H1 (cell line): ENCODE measurements at regions not wholly inside any gene's neighbourhood (a gene's known extent, or its start where the extent isn't known, plus 50 kb on each side); places are given as distances from the start of the nearest gene placed in this dataset.

Experiments
- CTBP2 ChIP-seq: IDR thresholded peaks from 2 replicates; pipeline ENCODE4 v1.7.0; 2011; ENCODE audit warnings: borderline replicate concordance, mild to moderate bottlenecking, moderate library complexity, mixed read lengths, low read length; ENCODE audit not compliant: insufficient read depth, insufficient read length
- KDM5A ChIP-seq: fragments of 200-600 bp; IDR thresholded peaks from 2 replicates; pipeline ENCODE4 v1.7.1; 2012; ENCODE audit warnings: mild to moderate bottlenecking, low read length, inconsistent platforms, mixed read lengths
- RBBP5 ChIP-seq: IDR thresholded peaks from 2 replicates; pipeline ENCODE4 v1.7.1; 2012; ENCODE audit warnings: low read depth, mild to moderate bottlenecking, inconsistent platforms, low read length, moderate library complexity, borderline replicate concordance
- RNF2 ChIP-seq: fragments of 200-900, 300-1000 bp; sonication (generic); IDR thresholded peaks from 2 replicates; pipeline ENCODE4 v1.7.1; 2016; ENCODE audit warnings: borderline replicate concordance, low read depth, mild to moderate bottlenecking, antibody characterized with exemption, low read length; ENCODE audit not compliant: poor library complexity, severe bottlenecking; ENCODE audit errors: missing control alignments
- RXRA ChIP-seq: IDR thresholded peaks from 2 replicates; pipeline ENCODE4 v1.6.1; 2011; ENCODE audit warnings: low read depth, mild to moderate bottlenecking, low read length, moderate library complexity; ENCODE audit not compliant: insufficient read depth

- TF ChIP-seq CTBP2 (no peak), RXRA (no peak), KDM5A (no peak), RBBP5 (no peak), RNF2 (no peak)
These were observed 408.6 kb downstream of the HAPSTR1 start (continued) for GRCh38 chr16:9499941-9500593.
